BE2C (cell line): ENCODE measurements at regions not wholly inside any gene's neighbourhood (a gene's known extent, or its start where the extent isn't known, plus 50 kb on each side); places are given as distances from the start of the nearest gene placed in this dataset.

Source experiments
- DNase-seq: peaks from one replicate; pipeline ENCODE4 v3.0.0-alpha.2; 2020
- H3K27me3 ChIP-seq: fragments of 250-450 bp; sonication (Bioruptor Pico); 2 replicates; pipeline ENCODE4 v1.5.1; 2020; ENCODE audit warnings: mild to moderate bottlenecking
- H3K36me3 ChIP-seq: fragments of 250-450 bp; sonication (Bioruptor Pico); 2 replicates; pipeline ENCODE4 v1.5.1; 2020; ENCODE audit warnings: mild to moderate bottlenecking
- H3K4me1 ChIP-seq: fragments of 250-450 bp; sonication (Bioruptor Pico); 2 replicates; pipeline ENCODE4 v1.5.1; 2020
- H3K4me3 ChIP-seq: 2 replicates; pipeline ENCODE4 v1.5.1; 2011; ENCODE audit warnings: low read depth, low read length
- H3K9me3 ChIP-seq: fragments of 250-450 bp; sonication (Bioruptor Pico); 2 replicates; pipeline ENCODE4 v1.5.1; 2020
- CTCF ChIP-seq: IDR thresholded peaks from 2 replicates; pipeline ENCODE4 v1.5.1; 2012; ENCODE audit warnings: mild to moderate bottlenecking, low read depth, low read length

- H3K36me3 ChIP-seq, result no peaks in the 10 kb centered on the region
- H3K9me3 ChIP-seq, result no peaks in the 10 kb centered on the region
- no peak for TF ChIP-seq CTCF
- no peak overlapping the region for H3K4me3 ChIP-seq
- no peaks in the 10 kb centered on the region for H3K27me3 ChIP-seq
- H3K4me1 ChIP-seq, result no peaks in the 10 kb centered on the region
- DNase-seq, result no peak
Observed at GRCh38 chr4:157983300-157983699, 189.5 kb downstream of the GASK1B start.

- Histone ChIP-seq H3K4me1 (no peaks in the 10 kb centered on the region; the same call in 1 of the 2 replicates), H3K4me3 (no peak overlapping the region), H3K9me3 (no peaks in the 10 kb centered on the region), H3K36me3 (no peaks in the 10 kb centered on the region), H3K27me3 (no peaks in the 10 kb centered on the region)
- no peak for DNase-seq
- TF ChIP-seq CTCF, result no peak
Observed at GRCh38 chr4:157980158-157980557, 192.7 kb downstream of the GASK1B start.

- no peaks in the 10 kb centered on the region for H3K9me3 ChIP-seq
- H3K27me3 ChIP-seq, result no peaks in the 10 kb centered on the region
- peak; percentile 71 for DNase-seq
- TF ChIP-seq CTCF, result peak; percentile 91
- H3K36me3 ChIP-seq, result no peaks in the 10 kb centered on the region
- H3K4me3 ChIP-seq, result peak overlapping the region; percentile 46
- H3K4me1 ChIP-seq, result no peaks in the 10 kb centered on the region; the same call in 1 of the 2 replicates
Observed at GRCh38 chr4:157978680-157979361, 194.0 kb downstream of the GASK1B start.

GRCh38 chr4:157977086-157977485 is 195.7 kb downstream of the GASK1B start:
- no peak for TF ChIP-seq CTCF
- no peaks in the 10 kb centered on the region for H3K36me3 ChIP-seq
- no peak for DNase-seq
- H3K4me3 ChIP-seq, result no peak overlapping the region
- no peaks in the 10 kb centered on the region; the same call in 1 of the 2 replicates for H3K4me1 ChIP-seq
- no peaks in the 10 kb centered on the region for H3K9me3 ChIP-seq
- H3K27me3 ChIP-seq, result no peaks in the 10 kb centered on the region

GRCh38 chr4:157973297-157973696 is 199.5 kb downstream of the GASK1B start:
- no peak for TF ChIP-seq CTCF
- Histone ChIP-seq H3K4me3 (no peak overlapping the region), H3K9me3 (no peaks in the 10 kb centered on the region), H3K36me3 (no peaks in the 10 kb centered on the region), H3K27me3 (no peaks in the 10 kb centered on the region), H3K4me1 (no peaks in the 10 kb centered on the region; the same call in 1 of the 2 replicates)
- DNase-seq, result no peak

- no peaks in the 10 kb centered on the region for H3K9me3 ChIP-seq
- H3K36me3 ChIP-seq, result no peaks in the 10 kb centered on the region
- peaks cover 3% of the 10 kb centered on the region; the same call in 1 of the 2 replicates for H3K4me1 ChIP-seq
- no peaks in the 10 kb centered on the region for H3K27me3 ChIP-seq
- peak; percentile 30 for DNase-seq
- TF ChIP-seq CTCF, result no peak
- H3K4me3 ChIP-seq, result no peak overlapping the region
Observed at GRCh38 chr4:157964463-157964862, 208.4 kb downstream of the GASK1B start.
